AG20443 (cell line): ENCODE measurements at regions not wholly inside any gene's neighbourhood (a gene's known extent, or its start where the extent isn't known, plus 50 kb on each side); places are given as distances from the start of the nearest gene placed in this dataset.
A peak's percentile ranks its signal among the peaks of the same experiment; 100 is the strongest.
"Not testable (repeated sequence)": the region's sequence is repeated elsewhere in the genome, so short reads cannot be mapped to it uniquely, and the experiment has no call there.

Source experiments
- DNase-seq: peaks from one replicate; pipeline ENCODE4 v3.0.0; 2012; ENCODE audit warnings: low spot score, mixed read lengths

DNA sequence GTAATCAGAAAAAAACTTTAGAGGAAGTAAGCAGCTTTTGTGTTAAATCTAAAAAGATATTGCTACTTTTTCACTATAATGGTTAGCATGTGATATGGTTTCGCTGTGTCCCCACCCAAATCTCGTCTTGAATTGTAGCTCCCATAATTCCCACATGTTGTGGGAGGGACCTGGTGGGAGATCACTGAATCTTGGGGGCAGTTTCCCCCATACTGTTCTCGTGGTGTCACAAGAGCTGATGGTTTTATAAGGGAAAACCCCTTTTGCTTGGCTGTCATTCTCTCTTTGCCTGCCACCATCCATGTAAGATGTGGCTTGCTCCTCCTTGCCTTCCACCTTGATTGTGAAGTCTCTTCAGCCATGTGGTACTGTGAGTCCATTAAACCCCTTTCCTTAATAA, 117.1 kb downstream of the KCNJ2 start:
- no peak for DNase-seq

DNA sequence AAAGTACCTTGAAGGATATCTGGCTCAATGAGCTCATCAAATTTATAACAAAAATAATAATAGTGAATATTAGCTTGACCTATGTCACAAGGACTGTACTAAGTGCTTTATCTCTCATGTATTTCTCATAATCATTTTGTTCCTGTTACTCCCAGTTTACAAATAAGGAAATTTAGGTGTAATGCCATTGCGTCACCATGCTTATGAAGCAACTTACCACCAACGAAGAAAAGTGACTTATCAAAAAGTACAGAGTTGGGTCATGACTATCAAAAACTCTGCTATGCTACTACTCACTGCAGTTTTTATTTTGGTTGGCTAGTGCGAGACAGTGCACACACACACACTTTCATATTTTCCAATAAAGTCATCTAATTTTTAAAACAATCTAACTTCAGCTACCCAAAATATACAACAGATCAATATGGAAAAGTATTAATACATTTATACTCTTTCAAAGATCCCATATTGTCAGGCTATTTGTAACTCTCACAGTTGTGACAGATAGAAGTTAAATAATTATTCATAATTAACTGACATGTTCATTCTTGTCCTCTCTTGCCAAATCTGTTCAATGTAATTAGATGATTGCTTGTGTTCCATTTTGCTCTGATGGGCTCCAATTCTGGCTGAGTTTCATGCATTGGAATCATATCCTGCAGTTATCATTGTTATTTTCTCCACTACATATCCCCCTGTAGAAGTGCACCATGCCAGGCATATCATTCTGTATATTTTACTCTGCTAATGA, 119.4 kb downstream of the KCNJ2 start:
- no peak for DNase-seq

DNA sequence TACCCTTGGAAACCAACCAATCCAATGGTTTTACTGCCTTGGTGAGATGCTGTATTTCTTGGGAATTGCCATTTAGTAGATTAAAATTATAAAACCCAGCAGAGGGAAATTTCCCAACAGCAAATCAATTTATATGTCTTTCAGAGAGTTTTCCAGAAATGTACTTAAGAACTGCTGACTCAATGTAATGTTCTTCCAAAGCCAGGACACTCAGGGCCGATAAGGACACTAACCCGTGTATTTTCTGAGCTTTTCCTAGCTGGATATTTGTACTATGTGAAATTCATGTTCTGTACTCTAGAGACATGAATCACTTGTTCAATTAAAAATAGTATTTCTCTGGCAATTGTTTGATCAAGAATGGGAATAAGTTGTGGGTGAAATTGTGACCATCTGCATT, 121.4 kb downstream of the KCNJ2 start:
- DNase-seq: no peak

DNA sequence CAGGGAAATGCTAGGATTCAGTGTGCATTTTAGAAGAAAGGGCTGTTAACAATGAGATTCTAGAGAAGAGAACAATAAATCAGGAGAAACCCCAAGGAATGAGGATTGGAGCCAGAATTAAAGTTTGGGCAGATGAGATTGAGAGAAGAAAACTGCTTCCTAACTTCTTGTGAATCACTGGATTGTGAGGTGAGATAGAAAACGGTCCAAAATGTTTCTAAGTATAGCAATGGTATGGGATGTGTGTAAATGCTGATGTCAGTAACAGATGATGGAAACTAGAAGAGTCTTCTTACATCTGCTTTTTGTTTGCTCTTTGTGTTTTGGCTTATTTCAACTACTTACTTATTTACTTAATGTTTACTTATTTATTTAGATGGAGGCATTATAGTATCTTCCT, 123.0 kb downstream of the KCNJ2 start:
- no peak for DNase-seq

- DNase-seq: not testable (repeated sequence)
These were observed 124.4 kb downstream of the KCNJ2 start for GRCh38 chr17:70293564-70294310.

- no peak for DNase-seq
These were observed 126.0 kb downstream of the KCNJ2 start for GRCh38 chr17:70295329-70295728.

DNA sequence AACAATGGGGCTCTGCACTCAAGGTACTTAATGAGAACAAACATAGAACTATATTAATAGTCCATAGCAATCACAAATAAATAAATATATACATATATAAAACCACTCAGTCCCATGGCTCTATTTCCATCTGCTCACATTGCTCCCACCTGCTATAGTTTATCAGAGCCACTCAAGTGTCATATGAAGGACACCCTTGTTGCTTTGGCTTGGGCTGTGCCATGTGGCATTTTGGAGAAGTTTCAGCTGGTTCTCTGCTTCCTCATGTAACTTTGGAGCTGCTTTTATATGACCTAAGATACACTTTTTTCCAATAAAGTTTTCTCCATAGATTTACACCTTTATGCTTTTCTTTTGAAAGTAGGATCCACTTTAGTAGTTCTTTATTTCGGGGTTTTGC, 126.4 kb downstream of the KCNJ2 start:
- DNase-seq: no peak

DNA sequence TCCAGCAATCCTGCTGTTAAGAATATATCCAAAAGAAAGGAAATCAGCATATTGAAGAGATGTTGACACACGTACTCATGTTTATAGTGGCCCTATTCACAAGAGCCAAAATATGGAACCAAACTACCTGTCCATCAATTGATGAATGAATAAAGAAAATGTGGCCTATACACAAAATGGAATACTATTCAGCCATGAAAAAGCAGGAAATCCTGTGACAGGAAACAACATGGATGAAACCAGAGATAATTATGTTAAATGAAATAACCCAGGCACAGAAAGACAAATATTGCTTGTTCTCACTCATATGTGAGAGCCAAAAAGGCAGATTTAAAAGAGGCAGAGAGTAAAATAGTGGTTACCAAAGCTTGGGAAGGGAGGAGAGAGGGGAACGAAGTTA, 127.1 kb downstream of the KCNJ2 start:
- DNase-seq: no peak

DNA sequence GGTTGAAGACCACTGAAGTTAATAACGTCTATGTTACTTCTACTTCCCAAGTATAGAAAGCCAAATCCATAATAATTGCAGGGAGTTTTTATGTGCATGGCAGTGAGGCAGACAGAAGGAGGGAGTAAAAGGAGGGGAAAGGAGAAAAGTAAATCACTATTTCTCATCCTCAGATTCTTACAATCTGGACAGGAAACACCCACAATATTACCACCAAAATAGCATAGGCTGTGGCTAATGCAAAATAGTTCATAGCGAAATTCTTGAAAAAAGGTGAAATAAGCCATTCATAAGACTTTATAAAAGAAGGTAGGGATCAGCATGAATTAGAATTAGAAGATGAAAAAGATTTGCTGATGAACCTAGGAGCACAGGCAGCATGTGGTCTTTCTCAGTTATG, 128.1 kb downstream of the KCNJ2 start:
- DNase-seq: no peak

DNA sequence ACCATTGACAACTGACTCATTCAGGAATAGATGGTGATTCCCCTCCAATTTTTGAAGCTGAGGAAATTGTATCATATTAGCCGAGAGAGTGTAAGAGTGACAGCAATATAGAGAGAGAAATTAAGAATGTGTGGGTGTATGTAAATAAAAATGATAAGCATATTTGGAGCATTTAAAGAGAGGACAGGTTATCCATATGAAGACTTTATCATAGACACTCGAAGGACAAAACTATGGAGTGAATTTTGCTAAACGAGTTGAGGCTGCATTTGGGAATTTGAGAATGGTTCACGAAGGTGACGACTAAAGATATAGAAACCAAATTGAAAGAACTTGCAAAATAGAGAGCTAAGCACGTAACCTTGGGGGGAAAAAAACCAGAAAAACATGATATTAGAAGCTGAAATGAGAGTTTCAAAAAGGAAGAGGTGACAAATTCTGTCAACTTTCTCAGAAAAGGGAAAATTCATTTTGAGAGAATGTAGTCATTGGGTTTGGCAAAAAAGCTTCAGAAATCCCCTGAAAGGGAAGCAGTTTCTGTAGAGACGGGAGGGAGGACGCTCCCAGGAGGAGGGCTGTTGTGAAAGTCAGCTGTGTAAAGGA, 129.7 kb downstream of the KCNJ2 start:
- no peak for DNase-seq

DNA sequence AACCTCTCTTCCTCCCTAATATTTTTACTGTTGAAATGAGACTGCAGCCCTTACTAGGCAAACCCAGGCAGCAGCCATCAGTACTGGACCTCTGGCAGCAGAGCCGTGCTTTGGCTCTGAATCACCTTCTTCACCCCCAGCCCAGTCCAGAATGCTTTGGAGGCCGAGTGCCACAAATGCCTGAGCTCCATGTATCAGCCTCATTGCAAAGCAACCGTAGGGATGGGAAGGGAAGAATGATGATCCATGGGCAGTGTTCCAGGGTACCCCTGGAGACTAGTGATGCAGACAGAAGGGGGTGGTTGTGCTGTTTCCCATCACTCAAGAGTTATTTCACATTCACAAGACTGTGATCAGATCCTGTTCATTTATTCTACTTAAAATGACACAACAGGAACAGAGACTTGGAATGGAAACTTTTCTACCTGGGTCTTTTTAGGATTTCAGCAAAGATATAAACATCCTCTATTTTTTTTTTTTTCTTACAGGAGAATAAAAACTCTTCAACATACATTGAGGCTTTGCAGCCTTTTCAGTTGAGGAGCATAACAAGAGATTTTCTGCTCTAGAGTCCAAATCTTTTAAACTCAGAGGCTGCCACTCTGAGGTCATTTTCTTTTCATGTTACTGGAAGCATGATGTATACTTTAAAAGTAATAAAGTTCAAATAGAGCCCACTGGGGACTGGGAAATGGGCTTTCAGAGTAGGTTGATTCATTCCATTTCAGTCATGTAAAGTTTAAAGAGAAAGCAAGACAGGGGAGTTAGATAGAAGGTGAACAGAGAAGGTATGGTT, 138.3 kb downstream of the KCNJ2 start:
- DNase-seq: peak; percentile 69

- DNase-seq: no peak
These were observed 139.3 kb downstream of the KCNJ2 start for GRCh38 chr17:70308618-70309017.

DNA sequence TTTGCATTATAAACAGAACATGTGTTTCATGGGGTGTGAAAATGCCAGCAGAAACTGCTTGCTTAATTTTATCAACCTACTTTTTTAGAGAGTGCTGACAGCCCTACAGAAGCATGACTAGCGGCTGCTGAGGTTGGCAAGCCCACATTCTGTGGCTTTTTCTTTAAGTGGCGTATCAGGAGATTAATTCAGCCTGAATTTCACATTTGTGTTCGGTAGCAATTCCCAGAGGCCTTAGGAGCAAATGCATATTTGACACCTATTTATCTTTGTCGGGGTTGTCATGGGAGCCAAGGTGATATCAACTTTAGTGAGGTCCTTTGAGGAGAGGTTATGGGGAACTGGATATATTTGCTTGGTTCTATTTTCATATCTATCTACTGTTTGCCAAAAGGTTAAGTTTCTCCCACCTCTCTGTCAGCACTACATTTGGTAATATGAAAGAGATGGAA, 140.9 kb downstream of the KCNJ2 start:
- no peak for DNase-seq

DNA sequence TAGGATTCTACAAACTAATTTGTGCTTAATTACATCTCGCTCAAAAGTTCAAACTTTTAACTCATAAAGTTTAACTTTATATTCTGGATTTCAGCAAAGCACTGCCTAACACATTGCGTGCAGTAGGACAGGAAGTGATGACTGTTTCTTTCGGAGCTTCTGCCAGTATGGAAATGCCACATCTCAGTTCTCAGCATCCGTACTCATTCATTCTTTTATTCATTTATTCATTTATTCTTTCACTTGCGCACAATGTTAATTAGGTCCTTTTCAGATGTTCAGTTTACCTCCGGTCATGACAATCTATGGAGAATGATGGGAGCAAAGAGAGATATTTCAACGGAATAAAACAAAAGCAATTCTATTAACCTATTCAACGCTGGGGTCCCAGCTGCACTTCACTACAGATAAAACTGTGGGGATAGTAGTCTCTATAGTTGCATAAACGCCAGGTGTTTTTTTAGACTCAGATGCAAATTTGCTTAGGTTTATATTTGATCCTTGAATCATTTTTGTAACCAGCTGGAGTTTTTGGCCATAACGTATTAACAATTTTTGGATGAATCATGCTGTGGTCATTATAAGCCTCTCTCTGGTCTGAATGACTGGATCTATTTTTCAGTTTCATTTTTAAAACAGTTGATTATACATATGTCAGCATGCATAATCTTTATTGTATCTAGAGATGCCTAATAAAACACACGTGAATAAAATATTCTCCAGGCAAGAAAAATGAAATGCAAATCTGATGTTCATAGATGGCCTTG, 143.9 kb downstream of the KCNJ2 start:
- DNase-seq: peak; percentile 53

- DNase-seq: peak; percentile 25
These were observed 144.8 kb downstream of the KCNJ2 start for GRCh38 chr17:70314096-70314495.

DNA sequence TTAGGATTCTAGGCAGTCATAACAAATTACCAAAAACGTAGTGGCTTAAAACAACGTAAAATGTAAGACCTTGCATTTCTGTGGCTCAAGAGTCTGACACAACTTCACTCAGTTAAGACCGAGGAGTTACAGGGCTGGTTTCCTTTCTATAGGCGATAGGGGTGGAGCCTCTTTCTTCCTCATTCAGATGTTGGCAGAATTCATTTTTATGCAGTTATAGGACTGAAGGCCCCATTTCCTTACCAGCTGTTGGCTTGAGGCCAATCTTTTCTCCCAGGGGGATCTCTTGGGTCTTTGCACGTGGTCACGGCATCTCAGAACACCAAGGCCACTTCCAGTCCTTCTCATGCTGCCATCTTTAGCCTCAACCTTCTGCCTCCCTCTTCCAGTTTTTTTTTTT, 145.2 kb downstream of the KCNJ2 start:
- DNase-seq: no peak

GRCh38 chr17:70317421-70317820, 148.1 kb downstream of the KCNJ2 start:
- DNase-seq: no peak

DNA sequence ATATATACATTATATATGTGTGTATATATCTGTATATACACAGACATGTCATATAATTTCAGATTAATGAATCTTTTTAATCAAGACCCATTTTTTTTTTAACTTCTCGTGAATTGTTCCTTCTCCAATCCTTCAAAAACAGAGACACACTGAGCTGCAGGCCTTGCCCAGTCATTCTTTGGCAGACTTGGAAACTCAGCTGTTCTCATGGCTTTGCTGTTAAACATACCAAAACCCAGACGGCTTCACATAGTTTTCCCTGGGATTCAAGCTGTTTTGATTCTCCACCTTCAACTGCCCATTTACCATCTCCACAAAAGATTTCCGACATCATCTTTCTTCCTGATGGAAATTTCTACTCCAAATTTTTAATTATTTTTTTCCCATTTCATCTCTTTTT, 148.7 kb downstream of the KCNJ2 start:
- peak; percentile 48 for DNase-seq

DNA sequence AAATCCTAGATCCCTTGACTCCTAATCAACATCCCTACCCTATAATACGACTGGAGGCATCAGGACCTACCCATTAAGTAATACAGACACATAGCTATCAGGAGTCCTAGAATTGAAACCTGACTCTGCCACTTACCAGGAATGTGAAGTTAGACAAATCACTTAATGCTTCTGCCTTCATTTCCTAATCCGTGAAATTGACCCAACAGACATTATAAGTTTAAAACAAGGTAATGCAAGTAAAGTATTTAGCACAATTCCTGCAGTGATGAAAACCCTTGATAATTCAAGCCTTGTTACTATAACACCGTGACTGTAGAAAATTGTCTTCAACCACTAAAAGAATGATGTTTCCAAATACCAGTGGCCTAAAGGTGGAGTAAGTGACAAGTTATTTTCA, 150.2 kb downstream of the KCNJ2 start:
- no peak for DNase-seq

- DNase-seq: peak; percentile 14
These were observed 151.5 kb downstream of the KCNJ2 start for GRCh38 chr17:70320673-70321345.

DNA sequence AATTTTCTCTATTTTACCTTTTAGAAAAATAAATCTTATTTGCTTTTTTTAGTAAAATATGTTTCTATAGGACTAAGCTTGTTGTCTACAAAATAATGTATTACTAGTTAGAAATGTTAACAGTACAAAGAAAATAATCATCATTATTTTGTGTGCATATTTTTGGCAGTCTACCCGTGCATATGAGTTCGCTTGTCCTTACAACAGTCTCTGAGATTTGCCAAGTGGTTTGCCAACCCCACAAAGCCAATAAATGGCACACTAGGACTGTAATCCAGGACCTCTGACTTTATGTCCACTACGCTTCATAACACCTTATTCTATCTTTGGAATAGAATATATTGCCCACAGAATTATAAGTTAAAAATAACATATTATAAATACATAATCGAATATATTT, 152.0 kb downstream of the KCNJ2 start:
- no peak for DNase-seq
